OCI-LY3 (cell line): ENCODE measurements at regions not wholly inside any gene's neighbourhood (a gene's known extent, or its start where the extent isn't known, plus 50 kb on each side); places are given as distances from the start of the nearest gene placed in this dataset.
A peak's percentile ranks its signal among the peaks of the same experiment; 100 is the strongest.

Source experiments
- H2AFZ ChIP-seq: fragments of 200-600, 300-600 bp; shearing (Covaris generic); 2 replicates; pipeline ENCODE4 v1.6.0; 2014; ENCODE audit warnings: antibody characterized with exemption, low read depth, low read length
- H3K27ac ChIP-seq: fragments of 200-600, 300-600 bp; sonication (generic); 2 replicates; pipeline ENCODE4 v1.5.1; 2014; ENCODE audit warnings: mild to moderate bottlenecking, low read length, moderate library complexity, mixed read lengths
- H3K27me3 ChIP-seq: fragments of 200-600, 300-600 bp; sonication (generic); 2 replicates; pipeline ENCODE4 v1.6.1; 2014; ENCODE audit warnings: low read depth, low read length, mixed read lengths
- H3K36me3 ChIP-seq: fragments of 200-600, 300-600 bp; sonication (generic); replicated peaks from 2 replicates; pipeline ENCODE3; 2014; ENCODE audit warnings: low read depth, low read length, mixed read lengths
- H3K4me1 ChIP-seq: fragments of 300-600, 200-600 bp; sonication (generic); 2 replicates; pipeline ENCODE4 v1.6.1; 2014; ENCODE audit warnings: low read length, mixed read lengths
- H3K4me2 ChIP-seq: fragments of 200-600, 300-600 bp; sonication (generic); 2 replicates; pipeline ENCODE4 v1.6.1; 2014; ENCODE audit warnings: low read length, mixed read lengths
- H3K4me3 ChIP-seq: fragments of 300-600, 200-600 bp; sonication (generic); 2 replicates; pipeline ENCODE4 v1.5.1; 2014; ENCODE audit warnings: antibody characterized with exemption, mild to moderate bottlenecking, low read length, moderate library complexity
- H3K79me2 ChIP-seq: fragments of 300-600, 200-600 bp; shearing (Covaris generic); 2 replicates; pipeline ENCODE4 v1.6.1; 2014; ENCODE audit warnings: mild to moderate bottlenecking, low read length, mixed read lengths
- H3K9ac ChIP-seq: fragments of 300-600, 200-600 bp; shearing (Covaris generic); 2 replicates; pipeline ENCODE4 v1.6.0; 2014; ENCODE audit warnings: mild to moderate bottlenecking, low read length, moderate library complexity
- H3K9me3 ChIP-seq: fragments of 200-600, 300-600 bp; shearing (Covaris generic); 2 replicates; pipeline ENCODE4 v1.6.1; 2014; ENCODE audit warnings: low read length, mixed read lengths; ENCODE audit not compliant: insufficient read depth
- H4K20me1 ChIP-seq: fragments of 200-600, 300-600 bp; sonication (generic); 2 replicates; pipeline ENCODE4 v1.6.1; 2016; ENCODE audit warnings: low read length, mixed read lengths; ENCODE audit not compliant: insufficient read depth
- CTCF ChIP-seq: fragments of 200-600, 300-600 bp; sonication (generic); IDR thresholded peaks from 2 replicates; pipeline ENCODE4 v1.5.1; 2014; ENCODE audit warnings: antibody characterized with exemption, low read length, low read depth
- EZH2phosphoT487 ChIP-seq: fragments of 200-600 bp; shearing (Covaris generic); IDR thresholded peaks from 2 replicates; pipeline ENCODE4 v1.6.1; 2018; ENCODE audit warnings: antibody characterized with exemption, mixed run types, low read depth

- no peak for TF ChIP-seq EZH2phosphoT487
- TF ChIP-seq CTCF = no peak
- Histone ChIP-seq H3K4me1 (no peaks in the 10 kb centered on the region), H3K36me3 (no peaks in the 10 kb centered on the region), H3K9me3 (no peaks in the 10 kb centered on the region), H3K79me2 (no peaks in the 10 kb centered on the region), H2AFZ (no peak overlapping the region), H3K27me3 (no peaks in the 10 kb centered on the region), H3K4me2 (no peak overlapping the region), H3K9ac (no peak overlapping the region), H4K20me1 (no peaks in the 10 kb centered on the region), H3K4me3 (no peak overlapping the region), H3K27ac (no peak overlapping the region)
Observed at GRCh38 chrX:118893923-118894322, 70.3 kb downstream of the ZCCHC12 start.

DNA sequence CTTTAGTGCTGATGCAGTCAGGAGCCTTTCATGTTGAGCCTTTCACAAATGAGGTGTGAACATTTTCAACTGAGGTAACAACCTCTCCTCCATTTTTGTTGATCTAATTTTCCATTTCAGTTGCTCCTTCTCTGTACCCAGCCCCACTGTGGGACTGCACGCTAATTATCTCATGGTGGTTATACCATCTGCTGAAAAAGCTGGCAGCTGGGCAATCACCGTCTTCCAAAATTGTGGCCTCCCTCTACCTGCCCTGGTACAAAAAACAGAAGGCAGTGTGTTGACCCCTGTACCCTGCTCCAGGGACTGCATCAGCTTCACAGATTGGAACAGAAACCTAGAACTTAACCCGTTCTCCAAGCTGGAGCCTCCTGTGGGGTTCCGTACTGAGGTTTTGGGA, 72.4 kb upstream of the LONRF3 start:
- TF ChIP-seq EZH2phosphoT487 (no peak), CTCF (no peak)
- no peak overlapping the region for H3K9ac ChIP-seq
- no peaks in the 10 kb centered on the region for H3K79me2 ChIP-seq
- H3K4me2 ChIP-seq = no peak overlapping the region
- no peaks in the 10 kb centered on the region for H3K9me3 ChIP-seq
- no peaks in the 10 kb centered on the region for H3K36me3 ChIP-seq
- no peak overlapping the region for H2AFZ ChIP-seq
- no peaks in the 10 kb centered on the region for H4K20me1 ChIP-seq
- peaks cover 29% of the 10 kb centered on the region for H3K4me1 ChIP-seq
- H3K4me3 ChIP-seq = no peak overlapping the region
- H3K27me3 ChIP-seq = no peaks in the 10 kb centered on the region
- H3K27ac ChIP-seq = no peak overlapping the region

GRCh38 chrX:118904218-118904617, 70.2 kb upstream of the LONRF3 start:
- Histone ChIP-seq H3K4me2 (peak overlapping the region; percentile 77), H3K4me3 (peak overlapping the region; percentile 40), H3K4me1 (peaks cover 29% of the 10 kb centered on the region), H3K27me3 (no peaks in the 10 kb centered on the region), H4K20me1 (no peaks in the 10 kb centered on the region), H3K9ac (0 out of 2 replicates have a peak overlapping the region, but pooled peaks have one; percentile 10), H3K79me2 (no peaks in the 10 kb centered on the region), H3K9me3 (no peaks in the 10 kb centered on the region), H2AFZ (no peak overlapping the region), H3K27ac (peak overlapping the region; percentile 59), H3K36me3 (no peaks in the 10 kb centered on the region)
- TF ChIP-seq CTCF = no peak
- TF ChIP-seq EZH2phosphoT487 = no peak

DNA sequence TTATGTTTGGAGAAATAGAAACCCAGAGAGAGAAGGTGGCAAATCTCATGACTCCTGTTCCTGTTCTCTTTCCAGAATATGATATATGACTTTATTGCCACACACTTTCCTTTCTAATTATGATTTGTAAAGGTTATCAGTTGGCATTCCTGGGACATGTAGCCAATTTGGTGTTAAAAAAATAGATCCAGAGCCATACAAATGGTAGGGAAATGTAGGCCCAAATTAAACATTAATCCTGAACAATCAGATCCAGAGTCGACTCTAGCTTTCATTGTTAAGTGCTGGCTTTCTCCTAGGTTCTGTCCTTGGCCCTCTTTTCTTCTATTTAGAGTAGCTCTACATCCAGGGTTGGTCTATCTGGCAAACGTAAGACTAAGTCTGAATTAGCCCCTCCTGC, 69.8 kb upstream of the LONRF3 start:
- H3K9ac ChIP-seq = no peak overlapping the region
- TF ChIP-seq CTCF = no peak
- TF ChIP-seq EZH2phosphoT487 = no peak
- no peaks in the 10 kb centered on the region for H3K27me3 ChIP-seq
- no peaks in the 10 kb centered on the region for H4K20me1 ChIP-seq
- peak overlapping the region; percentile 59 for H3K27ac ChIP-seq
- H3K4me1 ChIP-seq = peaks cover 29% of the 10 kb centered on the region
- no peaks in the 10 kb centered on the region for H3K79me2 ChIP-seq
- H3K4me3 ChIP-seq = no peak overlapping the region
- no peak overlapping the region for H2AFZ ChIP-seq
- no peaks in the 10 kb centered on the region for H3K36me3 ChIP-seq
- no peaks in the 10 kb centered on the region for H3K9me3 ChIP-seq
- peak overlapping the region; percentile 77 for H3K4me2 ChIP-seq
